GM12875 (cell line): ENCODE measurements at regions not wholly inside any gene's neighbourhood (a gene's known extent, or its start where the extent isn't known, plus 50 kb on each side); places are given as distances from the start of the nearest gene placed in this dataset.

Experiments
- H3K4me3 ChIP-seq: one replicate; pipeline ENCODE4 v1.5.1; 2011; ENCODE audit warnings: low read depth, low read length, control low read depth
- TF ChIP-seq, protein P1 (sequence below): IDR thresholded peaks from 2 replicates; pipeline ENCODE4 v1.5.1; 2011; ENCODE audit warnings: low read depth, mild to moderate bottlenecking, control low read depth, inconsistent platforms, low read length, moderate library complexity, borderline replicate concordance; ENCODE audit not compliant: insufficient read depth

DNA sequence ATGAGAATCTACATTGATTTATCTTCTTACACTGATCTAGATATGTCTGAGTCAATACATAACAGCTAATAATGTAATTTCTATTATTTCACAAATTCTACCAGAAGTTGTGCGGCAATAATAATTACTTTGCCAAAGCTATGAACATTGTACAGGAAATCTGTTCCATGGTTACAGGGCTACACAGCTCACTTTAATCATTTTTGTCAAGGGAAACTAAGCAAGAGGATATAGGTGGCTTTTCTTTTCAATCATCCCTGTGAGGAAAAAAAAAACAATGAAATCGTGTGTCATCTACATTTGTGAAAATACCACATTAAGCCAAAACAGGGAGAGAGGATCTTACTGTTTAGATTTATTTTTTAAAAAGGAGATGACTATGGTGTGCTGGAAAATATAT lies 717.4 kb downstream of the NR2F1-AS1 start:
- TF ChIP-seq, protein P1, sequence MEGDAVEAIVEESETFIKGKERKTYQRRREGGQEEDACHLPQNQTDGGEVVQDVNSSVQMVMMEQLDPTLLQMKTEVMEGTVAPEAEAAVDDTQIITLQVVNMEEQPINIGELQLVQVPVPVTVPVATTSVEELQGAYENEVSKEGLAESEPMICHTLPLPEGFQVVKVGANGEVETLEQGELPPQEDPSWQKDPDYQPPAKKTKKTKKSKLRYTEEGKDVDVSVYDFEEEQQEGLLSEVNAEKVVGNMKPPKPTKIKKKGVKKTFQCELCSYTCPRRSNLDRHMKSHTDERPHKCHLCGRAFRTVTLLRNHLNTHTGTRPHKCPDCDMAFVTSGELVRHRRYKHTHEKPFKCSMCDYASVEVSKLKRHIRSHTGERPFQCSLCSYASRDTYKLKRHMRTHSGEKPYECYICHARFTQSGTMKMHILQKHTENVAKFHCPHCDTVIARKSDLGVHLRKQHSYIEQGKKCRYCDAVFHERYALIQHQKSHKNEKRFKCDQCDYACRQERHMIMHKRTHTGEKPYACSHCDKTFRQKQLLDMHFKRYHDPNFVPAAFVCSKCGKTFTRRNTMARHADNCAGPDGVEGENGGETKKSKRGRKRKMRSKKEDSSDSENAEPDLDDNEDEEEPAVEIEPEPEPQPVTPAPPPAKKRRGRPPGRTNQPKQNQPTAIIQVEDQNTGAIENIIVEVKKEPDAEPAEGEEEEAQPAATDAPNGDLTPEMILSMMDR: no peak
- H3K4me3 ChIP-seq: no peak overlapping the region

DNA sequence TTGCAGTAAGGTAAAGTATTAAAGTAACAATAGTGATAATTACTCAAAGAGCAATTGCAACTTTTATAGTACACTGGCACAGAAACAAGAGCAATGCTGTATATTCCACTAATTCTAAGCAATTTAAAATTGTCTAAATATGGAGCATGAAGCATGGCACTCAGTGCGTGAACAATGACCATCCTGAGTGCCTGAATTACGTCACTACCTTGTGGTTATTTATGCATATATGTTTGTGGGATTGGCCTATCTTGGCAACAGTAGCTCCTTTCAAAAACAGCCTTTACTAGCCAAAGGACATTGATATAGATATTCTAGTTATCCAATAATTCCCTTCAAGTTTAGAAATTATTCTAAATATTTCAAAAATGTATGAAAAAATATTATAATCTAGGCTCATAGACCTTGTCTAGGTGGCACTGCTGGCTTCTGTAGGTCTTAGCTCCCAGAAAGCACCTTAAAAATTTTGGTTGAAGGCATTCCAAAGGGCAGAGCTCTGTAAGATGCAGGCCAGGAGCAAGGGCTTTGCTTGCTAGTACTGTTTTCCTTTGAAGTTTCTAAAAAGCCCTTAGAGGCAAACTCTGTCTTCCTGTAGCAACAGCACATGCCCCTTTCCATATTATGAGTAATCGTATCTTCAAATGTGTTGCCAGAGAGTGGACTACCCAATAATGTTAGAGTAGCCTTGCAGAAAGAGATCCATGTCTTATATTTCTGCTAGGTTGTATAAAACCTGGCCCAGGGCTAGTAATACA lies 719.3 kb downstream of the NR2F1-AS1 start:
- TF ChIP-seq, protein P1: no peak
- no peak overlapping the region for H3K4me3 ChIP-seq

- H3K4me3 ChIP-seq: no peak overlapping the region
- TF ChIP-seq, protein P1: no peak
Measured at GRCh38 chr5:92860061-92860460, 721.0 kb downstream of the NR2F1-AS1 start.

GRCh38 chr5:92852219-92852618 lies 728.8 kb downstream of the NR2F1-AS1 start:
- TF ChIP-seq, protein P1: no peak
- no peak overlapping the region for H3K4me3 ChIP-seq

- no peak overlapping the region for H3K4me3 ChIP-seq
- TF ChIP-seq, protein P1: no peak
Measured at GRCh38 chr5:92850886-92851285, 730.1 kb downstream of the NR2F1-AS1 start.

GRCh38 chr5:92849756-92850155 lies 731.3 kb downstream of the NR2F1-AS1 start:
- TF ChIP-seq, protein P1: no peak
- no peak overlapping the region for H3K4me3 ChIP-seq

- TF ChIP-seq, protein P1: no peak
- H3K4me3 ChIP-seq: no peak overlapping the region
Measured at GRCh38 chr5:92841604-92842155, 739.3 kb downstream of the NR2F1-AS1 start.
